K562 (cell line): ENCODE measurements at regions not wholly inside any gene's neighbourhood (a gene's known extent, or its start where the extent isn't known, plus 50 kb on each side); places are given as distances from the start of the nearest gene placed in this dataset.

Experiments used
- MXI1 ChIP-seq: IDR thresholded peaks from 2 replicates; pipeline ENCODE4 v1.6.1; 2011; ENCODE audit warnings: low read depth, mild to moderate bottlenecking, improper control_type of control experiment, low read length
- NR2C2 ChIP-seq, 2 experiments: fragments of 200-800 bp in 1 of 2; sonication (Bioruptor generic) in 1 of 2; sonication (generic) in 1 of 2; formaldehyde crosslinking in 1 of 2; IDR thresholded peaks; 2 replicates each; pipeline versions ENCODE4 v1.6.1 to v1.8.0; 2016 to 2022; ENCODE audit warnings: mild to moderate bottlenecking in 1 of 2, missing compliant biosample characterization in 1 of 2, missing genetic modification characterization in 1 of 2, missing genetic modification reagents in 1 of 2
- RHOXF2B ChIP-seq: fragments of 250-450 bp; sonication (Bioruptor Pico); conservative IDR thresholded peaks from 2 replicates; pipeline ENCODE4 v1.5.1; 2021
- STAT5B ChIP-seq: fragments of 250-450 bp; sonication (Bioruptor Pico); IDR thresholded peaks from 2 replicates; pipeline ENCODE4 v1.8.0; 2021; ENCODE audit warnings: mild to moderate bottlenecking, inconsistent platforms
- ZNF124 ChIP-seq: sonication (generic); formaldehyde crosslinking; IDR thresholded peaks from 2 replicates; pipeline ENCODE4 v1.8.1; 2022; ENCODE audit warnings: missing genetic modification reagents
- TF ChIP-seq, protein P1 (sequence below), 2 experiments: fragments of 450-650 bp; conservative IDR thresholded peaks; 2 replicates each; pipeline ENCODE4 v1.6.1; 2017; ENCODE audit warnings: mild to moderate bottlenecking in 2 of 2, moderate library complexity in 2 of 2
- TF ChIP-seq, protein P2 (sequence below): sonication (generic); formaldehyde crosslinking; IDR thresholded peaks from 2 replicates; pipeline ENCODE4 v1.8.1; 2023; ENCODE audit warnings: mild to moderate bottlenecking, missing genetic modification reagents, moderate library complexity
- TF ChIP-seq, protein P3 (sequence below): fragments of 150-350 bp; IDR thresholded peaks from 2 replicates; pipeline ENCODE4 v1.6.1; 2014; ENCODE audit warnings: low read depth, mild to moderate bottlenecking, low read length, borderline replicate concordance

DNA sequence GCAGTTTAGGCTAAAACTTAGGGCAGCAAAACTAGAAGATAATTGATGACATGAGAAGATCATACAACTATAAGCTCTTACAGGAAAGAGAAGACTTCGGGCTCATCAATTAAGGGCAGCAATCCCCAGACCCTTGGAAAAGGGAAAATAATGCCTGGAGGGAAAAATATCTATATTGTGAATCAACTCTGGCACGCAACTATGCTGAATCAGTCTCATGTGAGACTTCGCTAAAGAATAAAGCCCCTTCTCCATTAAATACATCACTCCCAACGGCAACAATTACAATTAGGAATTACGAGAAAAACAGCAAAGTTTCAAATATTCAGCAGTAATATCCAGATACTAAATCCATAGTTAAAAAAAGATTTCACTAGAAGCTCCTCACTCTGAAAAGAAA is 2016.8 kb upstream of the IGFBP7 start (continued):
- TF ChIP-seq, protein P1, sequence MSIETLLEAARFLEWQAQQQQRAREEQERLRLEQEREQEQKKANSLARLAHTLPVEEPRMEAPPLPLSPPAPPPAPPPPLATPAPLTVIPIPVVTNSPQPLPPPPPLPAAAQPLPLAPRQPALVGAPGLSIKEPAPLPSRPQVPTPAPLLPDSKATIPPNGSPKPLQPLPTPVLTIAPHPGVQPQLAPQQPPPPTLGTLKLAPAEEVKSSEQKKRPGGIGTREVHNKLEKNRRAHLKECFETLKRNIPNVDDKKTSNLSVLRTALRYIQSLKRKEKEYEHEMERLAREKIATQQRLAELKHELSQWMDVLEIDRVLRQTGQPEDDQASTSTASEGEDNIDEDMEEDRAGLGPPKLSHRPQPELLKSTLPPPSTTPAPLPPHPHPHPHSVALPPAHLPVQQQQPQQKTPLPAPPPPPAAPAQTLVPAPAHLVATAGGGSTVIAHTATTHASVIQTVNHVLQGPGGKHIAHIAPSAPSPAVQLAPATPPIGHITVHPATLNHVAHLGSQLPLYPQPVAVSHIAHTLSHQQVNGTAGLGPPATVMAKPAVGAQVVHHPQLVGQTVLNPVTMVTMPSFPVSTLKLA (conservative IDR thresholded peaks at IDR 0.05): no peak
- TF ChIP-seq RHOXF2B (CRISPR knock-in tag) (no peak), MXI1 (no peak), NR2C2 (CRISPR knock-in tag; IDR thresholded peaks at IDR 0.05) (no peak), NR2C2 (tag; IDR thresholded peaks at IDR 0.05) (no peak), STAT5B (CRISPR knock-in tag) (no peak), ZNF124 (CRISPR knock-in tag) (no peak)
- TF ChIP-seq, protein P2, sequence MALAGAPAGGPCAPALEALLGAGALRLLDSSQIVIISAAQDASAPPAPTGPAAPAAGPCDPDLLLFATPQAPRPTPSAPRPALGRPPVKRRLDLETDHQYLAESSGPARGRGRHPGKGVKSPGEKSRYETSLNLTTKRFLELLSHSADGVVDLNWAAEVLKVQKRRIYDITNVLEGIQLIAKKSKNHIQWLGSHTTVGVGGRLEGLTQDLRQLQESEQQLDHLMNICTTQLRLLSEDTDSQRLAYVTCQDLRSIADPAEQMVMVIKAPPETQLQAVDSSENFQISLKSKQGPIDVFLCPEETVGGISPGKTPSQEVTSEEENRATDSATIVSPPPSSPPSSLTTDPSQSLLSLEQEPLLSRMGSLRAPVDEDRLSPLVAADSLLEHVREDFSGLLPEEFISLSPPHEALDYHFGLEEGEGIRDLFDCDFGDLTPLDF: no peak
- TF ChIP-seq, protein P3, sequence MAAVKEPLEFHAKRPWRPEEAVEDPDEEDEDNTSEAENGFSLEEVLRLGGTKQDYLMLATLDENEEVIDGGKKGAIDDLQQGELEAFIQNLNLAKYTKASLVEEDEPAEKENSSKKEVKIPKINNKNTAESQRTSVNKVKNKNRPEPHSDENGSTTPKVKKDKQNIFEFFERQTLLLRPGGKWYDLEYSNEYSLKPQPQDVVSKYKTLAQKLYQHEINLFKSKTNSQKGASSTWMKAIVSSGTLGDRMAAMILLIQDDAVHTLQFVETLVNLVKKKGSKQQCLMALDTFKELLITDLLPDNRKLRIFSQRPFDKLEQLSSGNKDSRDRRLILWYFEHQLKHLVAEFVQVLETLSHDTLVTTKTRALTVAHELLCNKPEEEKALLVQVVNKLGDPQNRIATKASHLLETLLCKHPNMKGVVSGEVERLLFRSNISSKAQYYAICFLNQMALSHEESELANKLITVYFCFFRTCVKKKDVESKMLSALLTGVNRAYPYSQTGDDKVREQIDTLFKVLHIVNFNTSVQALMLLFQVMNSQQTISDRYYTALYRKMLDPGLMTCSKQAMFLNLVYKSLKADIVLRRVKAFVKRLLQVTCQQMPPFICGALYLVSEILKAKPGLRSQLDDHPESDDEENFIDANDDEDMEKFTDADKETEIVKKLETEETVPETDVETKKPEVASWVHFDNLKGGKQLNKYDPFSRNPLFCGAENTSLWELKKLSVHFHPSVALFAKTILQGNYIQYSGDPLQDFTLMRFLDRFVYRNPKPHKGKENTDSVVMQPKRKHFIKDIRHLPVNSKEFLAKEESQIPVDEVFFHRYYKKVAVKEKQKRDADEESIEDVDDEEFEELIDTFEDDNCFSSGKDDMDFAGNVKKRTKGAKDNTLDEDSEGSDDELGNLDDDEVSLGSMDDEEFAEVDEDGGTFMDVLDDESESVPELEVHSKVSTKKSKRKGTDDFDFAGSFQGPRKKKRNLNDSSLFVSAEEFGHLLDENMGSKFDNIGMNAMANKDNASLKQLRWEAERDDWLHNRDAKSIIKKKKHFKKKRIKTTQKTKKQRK: no peak
